H1 (cell line): ENCODE measurements at regions not wholly inside any gene's neighbourhood (a gene's known extent, or its start where the extent isn't known, plus 50 kb on each side); places are given as distances from the start of the nearest gene placed in this dataset.

Experiments
- CTCF ChIA-PET: fragments of 300-600 bp; sonication (Branson Sonifier 250); formaldehyde crosslinking; loops from one replicate; lab custom pipeline; 2021; ENCODE audit not compliant: partially characterized antibody; lab: Charles Lee
- POLR2A ChIA-PET: fragments of 300-600 bp; sonication (Branson Sonifier 250); formaldehyde crosslinking; loops from one replicate; lab custom pipeline; 2021; ENCODE audit warnings: inconsistent platforms; ENCODE audit not compliant: partially characterized antibody; lab: Charles Lee
- DNase-seq, 2 experiments: peaks; one replicate each; pipeline versions ENCODE4 v3.0.0 to v3.0.0-alpha.2; 2010 to 2022; ENCODE audit warnings: low spot score in 2 of 2, low read depth in 1 of 2, mixed read lengths in 1 of 2
- FAIRE-seq: peaks from 2 replicates; lab custom pipeline; 2011; peaks lifted over from hg19 to GRCh38; lab: Jason Lieb, UNC
- H2AFZ ChIP-seq: 2 replicates; pipeline ENCODE4 v1.8.1; 2012; ENCODE audit warnings: low read length, inconsistent platforms
- H2AK5ac ChIP-seq: 2 replicates; pipeline ENCODE4 v1.6.1; 2013; ENCODE audit warnings: low read depth, low read length
- H2BK120ac ChIP-seq: replicated peaks from 2 replicates; pipeline ENCODE3; 2013; ENCODE audit warnings: low read depth, low read length, inconsistent platforms
- H2BK12ac ChIP-seq: 2 replicates; pipeline ENCODE4 v1.6.1; 2013; ENCODE audit warnings: low read depth, low read length
- H2BK15ac ChIP-seq: 2 replicates; pipeline ENCODE4 v1.6.1; 2013; ENCODE audit warnings: low read length
- H2BK20ac ChIP-seq: 2 replicates; pipeline ENCODE4 v1.6.1; 2013; ENCODE audit warnings: low read length
- H2BK5ac ChIP-seq: 2 replicates; pipeline ENCODE4 v1.6.1; 2013; ENCODE audit warnings: low read depth, low read length
- H3K14ac ChIP-seq: 2 replicates; pipeline ENCODE4 v1.6.1; 2013; ENCODE audit warnings: inconsistent platforms; ENCODE audit not compliant: insufficient read length
- H3K18ac ChIP-seq: 2 replicates; pipeline ENCODE4 v1.6.1; 2013; ENCODE audit warnings: low read length; ENCODE audit errors: extremely low read depth
- H3K23ac ChIP-seq: 2 replicates; pipeline ENCODE4 v1.6.1; 2013; ENCODE audit warnings: inconsistent platforms; ENCODE audit not compliant: insufficient read length
- H3K23me2 ChIP-seq: 2 replicates; pipeline ENCODE4 v1.6.1; 2013; ENCODE audit warnings: low read depth, low read length
- H3K27ac ChIP-seq: 2 replicates; pipeline ENCODE4 v1.6.1; 2011; ENCODE audit warnings: low read depth, low read length, inconsistent platforms
- H3K27me3 ChIP-seq, 4 experiments: replicated peaks in 1 of 4; 1 replicate in 1 of 4; 2 replicates in 3 of 4; pipeline versions ENCODE4 v1.6.1 to v1.8.1; 2011 to 2013; ENCODE audit warnings: low read length in 3 of 4, mild to moderate bottlenecking in 3 of 4, inconsistent platforms in 2 of 4, mixed read lengths in 2 of 4, moderate library complexity in 1 of 4; ENCODE audit not compliant: control insufficient read depth in 3 of 4, insufficient read depth in 3 of 4; ENCODE audit errors: extremely low read depth in 1 of 4
- H3K36me3 ChIP-seq, 4 experiments: 2 replicates each; pipeline versions ENCODE4 v1.6.1 to v1.8.1; 2011 to 2013; ENCODE audit warnings: mild to moderate bottlenecking in 4 of 4, low read length in 3 of 4, moderate library complexity in 2 of 4, control low read depth in 1 of 4, inconsistent platforms in 1 of 4; ENCODE audit not compliant: insufficient read depth in 4 of 4, control insufficient read depth in 2 of 4
- H3K4ac ChIP-seq: replicated peaks from 2 replicates; pipeline ENCODE3; 2013; ENCODE audit warnings: low read length, low read depth, mixed read lengths, inconsistent platforms; ENCODE audit not compliant: insufficient read length
- H3K4me1 ChIP-seq, 4 experiments: replicated peaks in 1 of 4; 1 replicate in 1 of 4; 2 replicates in 3 of 4; pipeline versions ENCODE4 v1.6.1 to v1.8.1; 2011 to 2013; ENCODE audit warnings: low read length in 3 of 4, inconsistent platforms in 2 of 4, mixed read lengths in 1 of 4; ENCODE audit not compliant: insufficient read depth in 4 of 4, control insufficient read depth in 3 of 4
- H3K4me2 ChIP-seq, 2 experiments: 2 replicates each; pipeline versions ENCODE4 v1.6.1 to v1.8.1; 2011 to 2013; ENCODE audit warnings: low read depth in 2 of 2, low read length in 2 of 2, control low read depth in 1 of 2, inconsistent platforms in 1 of 2, mild to moderate bottlenecking in 1 of 2; ENCODE audit not compliant: insufficient read depth in 1 of 2
- H3K4me3 ChIP-seq, 4 experiments: fragments of 200-600, 300-600 bp in 1 of 4; sonication (generic), shearing (Covaris generic), sonication (Bioruptor Twin) in 1 of 4; 2 replicates each; pipeline versions ENCODE4 v1.5.1 to v1.8.1; 2011 to 2016; ENCODE audit warnings: low read length in 4 of 4, low read depth in 3 of 4, control low read depth in 2 of 4, inconsistent platforms in 2 of 4, mild to moderate bottlenecking in 2 of 4, mixed read lengths in 1 of 4, moderate library complexity in 1 of 4; ENCODE audit not compliant: insufficient read depth in 2 of 4; ENCODE audit errors: extremely low read depth in 1 of 4
- H3K56ac ChIP-seq: replicated peaks from 2 replicates; pipeline ENCODE3; 2013; ENCODE audit warnings: low read depth, mild to moderate bottlenecking, mixed read lengths, low read length, inconsistent platforms; ENCODE audit not compliant: insufficient read length
- H3K79me1 ChIP-seq: 2 replicates; pipeline ENCODE4 v1.6.1; 2013; ENCODE audit warnings: low read depth, low read length, control low read depth
- H3K79me2 ChIP-seq, 2 experiments: 2 replicates each; pipeline versions ENCODE4 v1.6.1 to v1.8.1; 2012 to 2013; ENCODE audit warnings: low read length in 2 of 2, mild to moderate bottlenecking in 2 of 2, inconsistent platforms in 1 of 2; ENCODE audit not compliant: insufficient read depth in 2 of 2, control insufficient read depth in 1 of 2
- H3K9ac ChIP-seq, 4 experiments: replicated peaks in 1 of 4; 1 replicate in 1 of 4; 2 replicates in 3 of 4; pipeline versions ENCODE4 v1.6.1 to v1.8.1; 2011 to 2013; ENCODE audit warnings: low read depth in 3 of 4, low read length in 3 of 4, control low read depth in 2 of 4, mild to moderate bottlenecking in 2 of 4, moderate library complexity in 2 of 4, inconsistent platforms in 1 of 4; ENCODE audit errors: extremely low read depth in 1 of 4
- H3K9me3 ChIP-seq, 2 experiments: 2 replicates each; pipeline versions ENCODE4 v1.6.1 to v1.8.1; 2012 to 2013; ENCODE audit warnings: mild to moderate bottlenecking in 2 of 2, moderate library complexity in 2 of 2, control low read depth in 1 of 2, inconsistent platforms in 1 of 2, low read depth in 1 of 2, low read length in 1 of 2, mixed read lengths in 1 of 2; ENCODE audit not compliant: insufficient read depth in 2 of 2
- H4K20me1 ChIP-seq, 2 experiments: replicated peaks in 1 of 2; 2 replicates each; pipeline versions ENCODE3 to v1.8.1; 2011 to 2013; ENCODE audit warnings: inconsistent platforms in 2 of 2, low read length in 2 of 2, mild to moderate bottlenecking in 1 of 2; ENCODE audit not compliant: insufficient read depth in 2 of 2, control insufficient read depth in 1 of 2
- H4K5ac ChIP-seq: 2 replicates; pipeline ENCODE4 v1.6.1; 2013; ENCODE audit warnings: low read length, low read depth, mixed read lengths, inconsistent platforms; ENCODE audit not compliant: insufficient read length
- H4K8ac ChIP-seq: 2 replicates; pipeline ENCODE4 v1.8.0; 2013; ENCODE audit warnings: mild to moderate bottlenecking, moderate library complexity, low read length, inconsistent platforms; ENCODE audit not compliant: insufficient read depth; ENCODE audit errors: extremely low read depth
- H4K91ac ChIP-seq: replicated peaks from 2 replicates; pipeline ENCODE3; 2013; ENCODE audit warnings: low read length, mixed read lengths, inconsistent platforms; ENCODE audit not compliant: insufficient read length
- ASH2L ChIP-seq: fragments of 200-600, 300-600 bp; sonication (generic); IDR thresholded peaks from one replicate; pipeline ENCODE4 v1.7.1; 2017; ENCODE audit warnings: low read length
- BRCA1 ChIP-seq: IDR thresholded peaks from 2 replicates; pipeline ENCODE4 v1.6.1; 2012; ENCODE audit warnings: low read depth, low read length, improper control_type of control experiment
- EGR1 ChIP-seq: IDR thresholded peaks from 2 replicates; pipeline ENCODE4 v1.6.1; 2011; ENCODE audit warnings: low read depth, low read length, borderline replicate concordance
- EP300 ChIP-seq, 2 experiments: IDR thresholded peaks; 1 replicate in 1 of 2; 2 replicates in 1 of 2; pipeline ENCODE4 v1.6.1; 2011 to 2012; ENCODE audit warnings: low read depth in 2 of 2, low read length in 2 of 2, mild to moderate bottlenecking in 2 of 2, borderline replicate concordance in 1 of 2, inconsistent platforms in 1 of 2, moderate library complexity in 1 of 2
- GTF2F1 ChIP-seq: IDR thresholded peaks from 2 replicates; pipeline ENCODE4 v1.6.1; 2012; ENCODE audit warnings: low read depth, low read length, improper control_type of control experiment, borderline replicate concordance
- HDAC6 ChIP-seq: IDR thresholded peaks from one replicate; pipeline ENCODE4 v1.7.1; 2012; ENCODE audit warnings: low read depth, mild to moderate bottlenecking, inconsistent platforms, low read length, moderate library complexity
- JUND ChIP-seq: IDR thresholded peaks from 2 replicates; pipeline ENCODE4 v1.6.1; 2011; ENCODE audit warnings: mild to moderate bottlenecking, improper control_type of control experiment, low read length
- KDM1A ChIP-seq: fragments of 200-600, 300-600 bp; sonication (generic); IDR thresholded peaks from 2 replicates; pipeline ENCODE4 v1.7.1; 2016; ENCODE audit warnings: mild to moderate bottlenecking, low read length, borderline replicate concordance
- MAX ChIP-seq: IDR thresholded peaks from 2 replicates; pipeline ENCODE4 v1.6.1; 2012; ENCODE audit warnings: inconsistent platforms
- RBBP5 ChIP-seq: IDR thresholded peaks from 2 replicates; pipeline ENCODE4 v1.7.1; 2012; ENCODE audit warnings: low read depth, mild to moderate bottlenecking, inconsistent platforms, low read length, moderate library complexity, borderline replicate concordance
- RXRA ChIP-seq: IDR thresholded peaks from 2 replicates; pipeline ENCODE4 v1.6.1; 2011; ENCODE audit warnings: low read depth, mild to moderate bottlenecking, low read length, moderate library complexity; ENCODE audit not compliant: insufficient read depth
- SAP30 ChIP-seq: fragments of 300-600 bp; sonication (generic); IDR thresholded peaks from 2 replicates; pipeline ENCODE4 v1.7.1; 2012; ENCODE audit warnings: low read length, moderate library complexity, mild to moderate bottlenecking, inconsistent platforms; ENCODE audit not compliant: insufficient read depth, insufficient replicate concordance
- SRF ChIP-seq: IDR thresholded peaks from 2 replicates; pipeline ENCODE4 v1.6.1; 2011; ENCODE audit warnings: mild to moderate bottlenecking, low read depth, low read length, moderate library complexity
- SUZ12 ChIP-seq: fragments of 200-600 bp; sonication (generic); IDR thresholded peaks from 2 replicates; pipeline ENCODE4 v1.6.1; 2012; ENCODE audit warnings: mild to moderate bottlenecking, inconsistent platforms, low read length, moderate library complexity, mixed read lengths
- TAF7 ChIP-seq: optimal IDR thresholded peaks from 2 replicates; pipeline ENCODE3; 2011; ENCODE audit warnings: low read depth, mild to moderate bottlenecking, inconsistent platforms, low read length, moderate library complexity, borderline replicate concordance
- WGBS, 2 experiments: shearing (Covaris generic) in 1 of 2; methylation state at CpG; one replicate each; pipeline versions ENCODE4 v1.1.6 to v1.1.7; 2013 to 2015; ENCODE audit warnings: low lambda C conversion rate in 2 of 2, mixed read lengths in 2 of 2, inconsistent platforms in 1 of 2, low coverage in 1 of 2, missing lambda C conversion rate in 1 of 2; ENCODE audit not compliant: insufficient replicate concordance in 2 of 2, insufficient coverage in 1 of 2, insufficient read length in 1 of 2; ENCODE audit errors: extremely low coverage in 1 of 2, missing lambda C conversion rate in 1 of 2; 5-methylcytosine and 5-hydroxymethylcytosine counted together

- H2BK120ac ChIP-seq: no peak overlapping the region
- CTCF ChIA-PET: no interaction called here
- H3K14ac ChIP-seq: no peak overlapping the region
- POLR2A ChIA-PET: no interaction called here
- 0% methylated on average over 1 of the region's 1 CpG; no CpG with 5 or more reads in 1 of the 2 experiments for WGBS, 2 experiments
- no peak overlapping the region for H4K91ac ChIP-seq
- DNase-seq: no peak
- H3K18ac ChIP-seq: no peak overlapping the region
- peaks cover 0 to 2% (median 0%) of the 10 kb centered on the region in 4 experiments; a peak in 1 of 8 replicates for H3K36me3 ChIP-seq
- H3K27me3 ChIP-seq: no peaks in the 10 kb centered on the region
- peaks cover 0 to 2% (median 0%) of the 10 kb centered on the region in 4 experiments; a peak in 1 of 7 replicates for H3K4me1 ChIP-seq
- H2BK12ac ChIP-seq: no peak overlapping the region
- H3K27ac ChIP-seq: no peak overlapping the region
- no peak overlapping the region for H3K4me2 ChIP-seq
- H3K56ac ChIP-seq: no peak overlapping the region
- no peak overlapping the region for H3K9ac ChIP-seq
- H3K23me2 ChIP-seq: no peaks in the 10 kb centered on the region
- no peaks in the 10 kb centered on the region for H3K79me2 ChIP-seq
- no peak overlapping the region for H2AFZ ChIP-seq
- no peak overlapping the region for H2BK15ac ChIP-seq
- no peak overlapping the region for H4K8ac ChIP-seq
- H2AK5ac ChIP-seq: no peak overlapping the region
- H3K79me1 ChIP-seq: no peaks in the 10 kb centered on the region
- no peaks in the 10 kb centered on the region for H4K20me1 ChIP-seq
- no peak overlapping the region for H3K4ac ChIP-seq
- H3K23ac ChIP-seq: no peak overlapping the region
- no peak for FAIRE-seq
- no peak overlapping the region for H4K5ac ChIP-seq
- no peak overlapping the region for H3K4me3 ChIP-seq
- H3K9me3 ChIP-seq: no peaks in the 10 kb centered on the region
- H2BK20ac ChIP-seq: no peak overlapping the region
- no peak overlapping the region for H2BK5ac ChIP-seq
- no peak for TF ChIP-seq JUND
- no peak for TF ChIP-seq MAX
- no peak for TF ChIP-seq SAP30
- TF ChIP-seq TAF7: no peak
- no peak for TF ChIP-seq EGR1
- no peak for TF ChIP-seq KDM1A
- no peak for TF ChIP-seq HDAC6
- TF ChIP-seq SUZ12: no peak
- no peak for TF ChIP-seq ASH2L
- no peak for TF ChIP-seq RXRA
- no peak for TF ChIP-seq RBBP5
- TF ChIP-seq GTF2F1: no peak
- TF ChIP-seq BRCA1: no peak
- TF ChIP-seq EP300 (IDR thresholded peaks at IDR 0.05; ENCODE audit: borderline replicate concordance in 1 of 2, low read depth in 2 of 2, low read length in 2 of 2): no peak
- TF ChIP-seq SRF: no peak
Observed at GRCh38 chr3:145550522-145550921, 610.5 kb downstream of the PLOD2 start.
